ENCODE measurements at regions not wholly inside any gene's neighbourhood (a gene's known extent, or its start where the extent isn't known, plus 50 kb on each side); places are given as distances from the start of the nearest gene placed in this dataset.

GRCh38 chr7:84245835-84246234, 51.2 kb upstream of the SEMA3A start:
- Histone ChIP-seq H3K4me1 (replicated peaks in 1 of 2) (no peaks in the 10 kb centered on the region), H3K27me3 (no peaks in the 10 kb centered on the region), H3K9me3 (replicated peaks in 1 of 3) (no peaks in the 10 kb centered on the region), H3K27ac (no peak overlapping the region), H3K4me3 (no peak overlapping the region), H3K36me3 (replicated peaks in 1 of 2) (no peaks in the 10 kb centered on the region)
- TF ChIP-seq CTCF (IDR thresholded peaks at IDR 0.05) = no peak
- TF ChIP-seq POLR2A (IDR thresholded peaks at IDR 0.05) = no peak
- DNase-seq = no peak
- 69 to 78% (median 76%) methylated on average over 4 to 5 of the region's 5 CpGs for WGBS, 4 donors
- intact Hi-C loops (cut with DNase I) = no loop called here
